ENCODE measurements at regions not wholly inside any gene's neighbourhood (a gene's known extent, or its start where the extent isn't known, plus 50 kb on each side); places are given as distances from the start of the nearest gene placed in this dataset.

- TF ChIP-seq ELK4 (IDR thresholded peaks at IDR 0.05; ENCODE audit: borderline replicate concordance, low read depth, low read length) (no peak), CTCF (tag by site-specific recombination; IDR thresholded peaks at IDR 0.05) (no peak), ZNF624 (tag by site-specific recombination; IDR thresholded peaks at IDR 0.05) (no peak)
Observed at GRCh38 chr20:4066551-4066950, 51.2 kb upstream of the RNF24 start.

Measured in HEK293 (cell line).